HCT116 (cell line): ENCODE measurements at regions not wholly inside any gene's neighbourhood (a gene's known extent, or its start where the extent isn't known, plus 50 kb on each side); places are given as distances from the start of the nearest gene placed in this dataset.

Source experiments
- ATAC-seq: fragments of 200-7000 bp; cut with Tn5 transposase; 2 replicates; pipeline ENCODE4 v1.9.1; 2020; ENCODE audit warnings: mild to moderate bottlenecking, moderate library complexity
- BruUV-seq: library from RNA; stranded (reverse); fragments of 400-500 nt; replicated peaks from 2 replicates; lab custom pipeline; 2021; lab: Mats Ljungman, UMichigan
- CTCF ChIA-PET: fragments of 300-600 bp; sonication (Branson Sonifier 250); formaldehyde crosslinking; loops from one replicate; lab custom pipeline; 2021; ENCODE audit warnings: antibody characterized with exemption; lab: Charles Lee
- POLR2A ChIA-PET: fragments of 300-600, 350-600 bp; sonication (Branson Sonifier 250); formaldehyde crosslinking; loops from one replicate; lab custom pipeline; 2021; ENCODE audit warnings: antibody characterized with exemption; lab: Charles Lee
- RAD21 ChIA-PET, 2 experiments: fragments of 300-600 bp; sonication (Branson Sonifier 250); formaldehyde crosslinking; loops; one replicate each; lab custom pipeline; 2023; ENCODE audit warnings: low total read pairs in 2 of 2; ENCODE audit not compliant: uncharacterized antibody in 2 of 2, unreplicated experiment in 2 of 2, low non-redundant PET in 1 of 2; lab: Charles Lee
- DNase-seq: peaks from one replicate; pipeline ENCODE4 v3.0.0-alpha.2; 2010; ENCODE audit warnings: low read depth, low spot score
- H2AFZ ChIP-seq: fragments of 200-600 bp; shearing (Covaris generic), sonication (generic); 2 replicates; pipeline ENCODE4 v1.6.1; 2017; ENCODE audit warnings: low read depth, mixed run types, mixed read lengths, antibody characterized with exemption, low read length; ENCODE audit not compliant: poor library complexity, severe bottlenecking
- H3K27ac ChIP-seq: 2 replicates; pipeline ENCODE4 v1.5.1; 2012; ENCODE audit warnings: low read depth, low read length
- H3K27me3 ChIP-seq: fragments of 200-600 bp; sonication (generic); 2 replicates; pipeline ENCODE4 v1.6.1; 2016; ENCODE audit warnings: mixed run types, low read length, mixed read lengths; ENCODE audit not compliant: insufficient read depth
- H3K36me3 ChIP-seq, 2 experiments: fragments of 200-500 bp in 1 of 2; fragments of 200-600 bp in 1 of 2; sonication (Bioruptor generic) in 1 of 2; sonication (generic) in 1 of 2; 2 replicates each; pipeline versions ENCODE4 v1.5.1 to v1.6.1; 2014 to 2016; ENCODE audit warnings: low read length in 2 of 2, inconsistent platforms in 1 of 2, mixed read lengths in 1 of 2, mixed run types in 1 of 2; ENCODE audit not compliant: insufficient read depth in 2 of 2, control insufficient read depth in 1 of 2
- H3K4me1 ChIP-seq, 2 experiments: fragments of 200-600 bp in 1 of 2; sonication (generic) in 1 of 2; 2 replicates each; pipeline versions ENCODE4 v1.5.1 to v1.6.1; 2012 to 2017; ENCODE audit warnings: low read length in 2 of 2, inconsistent platforms in 1 of 2, mild to moderate bottlenecking in 1 of 2, mixed read lengths in 1 of 2, mixed run types in 1 of 2, moderate library complexity in 1 of 2; ENCODE audit not compliant: insufficient read depth in 2 of 2, control insufficient read depth in 1 of 2
- H3K4me2 ChIP-seq: fragments of 200-600 bp; sonication (generic); 2 replicates; pipeline ENCODE4 v1.6.1; 2017; ENCODE audit warnings: mixed run types, low read length, mixed read lengths
- H3K4me3 ChIP-seq, 2 experiments: fragments of 200-600 bp in 1 of 2; sonication (generic) in 1 of 2; replicated peaks in 1 of 2; 2 replicates each; pipeline ENCODE4 v1.5.1; 2011 to 2016; ENCODE audit warnings: low read length in 2 of 2, control low read depth in 1 of 2, low read depth in 1 of 2, mild to moderate bottlenecking in 1 of 2, mixed read lengths in 1 of 2, mixed run types in 1 of 2
- H3K79me2 ChIP-seq: fragments of 200-600 bp; sonication (generic); 2 replicates; pipeline ENCODE4 v1.6.1; 2017; ENCODE audit warnings: mild to moderate bottlenecking, mixed run types, low read length, moderate library complexity, mixed read lengths; ENCODE audit not compliant: insufficient read depth
- H3K9ac ChIP-seq: fragments of 200-600 bp; sonication (generic); 2 replicates; pipeline ENCODE4 v1.6.1; 2016; ENCODE audit warnings: low read length, mixed read lengths
- H3K9me2 ChIP-seq: fragments of 200-600 bp; sonication (generic), shearing (Covaris generic); 2 replicates; pipeline ENCODE4 v1.6.1; 2017; ENCODE audit warnings: mixed run types, mild to moderate bottlenecking, moderate library complexity; ENCODE audit not compliant: insufficient read depth
- H3K9me3 ChIP-seq, 2 experiments: fragments of 200-500 bp in 1 of 2; fragments of 200-600 bp in 1 of 2; sonication (Bioruptor generic) in 1 of 2; sonication (generic) in 1 of 2; 2 replicates each; pipeline ENCODE4 v1.6.1; 2014 to 2017; ENCODE audit warnings: low read length in 2 of 2, mixed read lengths in 2 of 2, inconsistent platforms in 1 of 2, low read depth in 1 of 2, mild to moderate bottlenecking in 1 of 2, mixed run types in 1 of 2, moderate library complexity in 1 of 2; ENCODE audit not compliant: control insufficient read depth in 1 of 2, insufficient read depth in 1 of 2
- H4K20me1 ChIP-seq: fragments of 200-600 bp; sonication (generic), shearing (Covaris generic); 2 replicates; pipeline ENCODE4 v1.6.1; 2017; ENCODE audit warnings: mixed run types, mild to moderate bottlenecking, moderate library complexity; ENCODE audit not compliant: insufficient read depth
- ATF3 ChIP-seq: IDR thresholded peaks from 2 replicates; pipeline ENCODE4 v1.6.1; 2012
- CEBPB ChIP-seq: IDR thresholded peaks from 2 replicates; pipeline ENCODE4 v1.6.1; 2012; ENCODE audit warnings: low read depth
- CTCF ChIP-seq, 3 experiments: fragments of 200-600 bp in 1 of 3; sonication (generic) in 1 of 3; IDR thresholded peaks in 2 of 3; conservative IDR thresholded peaks in 1 of 3; 2 replicates each; pipeline ENCODE4 v1.5.1; 2012 to 2017; ENCODE audit warnings: low read depth in 2 of 3, low read length in 2 of 3, antibody characterized with exemption in 1 of 3, borderline replicate concordance in 1 of 3, control low read depth in 1 of 3, mild to moderate bottlenecking in 1 of 3, mixed read lengths in 1 of 3, mixed run types in 1 of 3, moderate library complexity in 1 of 3; ENCODE audit not compliant: insufficient read depth in 1 of 3
- EGR1 ChIP-seq: IDR thresholded peaks from 2 replicates; pipeline ENCODE4 v1.6.1; 2012; ENCODE audit warnings: low read depth
- ELF1 ChIP-seq: IDR thresholded peaks from 2 replicates; pipeline ENCODE4 v1.6.1; 2012; ENCODE audit warnings: low read depth, borderline replicate concordance
- EZH2 ChIP-seq: fragments of 200-600 bp; sonication (generic); IDR thresholded peaks from 2 replicates; pipeline ENCODE4 v1.6.1; 2017; ENCODE audit warnings: antibody characterized with exemption, mixed run types
- EZH2phosphoT487 ChIP-seq: fragments of 200-600 bp; IDR thresholded peaks from 2 replicates; pipeline ENCODE4 v1.6.1; 2018; ENCODE audit warnings: antibody characterized with exemption, borderline replicate concordance
- JUND ChIP-seq: IDR thresholded peaks from 2 replicates; pipeline ENCODE4 v1.6.1; 2012
- MAX ChIP-seq: IDR thresholded peaks from 2 replicates; pipeline ENCODE4 v1.6.1; 2012
- POLR2A ChIP-seq: IDR thresholded peaks from 2 replicates; pipeline ENCODE4 v1.7.0; 2011; ENCODE audit warnings: borderline replicate concordance; ENCODE audit not compliant: insufficient read depth, insufficient read length; ENCODE audit errors: extremely low read depth
- POLR2AphosphoS5 ChIP-seq: IDR thresholded peaks from 2 replicates; pipeline ENCODE4 v1.6.1; 2011; ENCODE audit warnings: mild to moderate bottlenecking, low read depth, low read length, moderate library complexity
- RAD21 ChIP-seq: IDR thresholded peaks from 2 replicates; pipeline ENCODE4 v1.6.1; 2012; ENCODE audit warnings: low read depth, mild to moderate bottlenecking
- SIN3A ChIP-seq: IDR thresholded peaks from 2 replicates; pipeline ENCODE4 v1.6.1; 2012; ENCODE audit warnings: low read depth
- YY1 ChIP-seq: IDR thresholded peaks from 2 replicates; pipeline ENCODE4 v1.6.1; 2011; ENCODE audit warnings: low read length, low read depth, moderate library complexity, mild to moderate bottlenecking; ENCODE audit not compliant: insufficient replicate concordance; ENCODE audit errors: extremely low read depth
- ZBTB33 ChIP-seq: IDR thresholded peaks from 2 replicates; pipeline ENCODE4 v1.6.1; 2011; ENCODE audit warnings: mild to moderate bottlenecking, low read length, moderate library complexity; ENCODE audit not compliant: insufficient replicate concordance; ENCODE audit errors: extremely low read depth
- ZFX ChIP-seq: fragments of 450-650 bp; IDR thresholded peaks from 2 replicates; pipeline ENCODE4 v1.6.1; 2017
- ZNF274 ChIP-seq: fragments of 200-500 bp; sonication (Bioruptor generic); IDR thresholded peaks from 2 replicates; pipeline ENCODE4 v1.6.1; 2014; ENCODE audit warnings: mild to moderate bottlenecking, low read depth, low read length, inconsistent platforms
- intact Hi-C: fragments of 100-400 bp; cut with micrococcal nuclease; formaldehyde crosslinking; loops from 2 replicates; pipeline ENCODE4 v1.10.0; 2022

GRCh38 chr10:131027256-131027655 lies 284.3 kb downstream of the TCERG1L start (continued):
- TF ChIP-seq ZBTB33 (no peak), RAD21 (no peak), MAX (no peak), ELF1 (no peak)

- no peak overlapping the region for H3K27ac ChIP-seq
- H3K9me3 ChIP-seq, result no peaks in the 10 kb centered on the region
- H4K20me1 ChIP-seq, result no peaks in the 10 kb centered on the region
- H3K9ac ChIP-seq, result no peak overlapping the region
- ChIA-PET CTCF (no interaction called here), POLR2A (no interaction called here), RAD21 (no interaction called here)
- no peaks in the 10 kb centered on the region for H3K36me3 ChIP-seq
- H3K79me2 ChIP-seq, result no peaks in the 10 kb centered on the region
- no peak for ATAC-seq
- H3K9me2 ChIP-seq, result no peaks in the 10 kb centered on the region
- no peak overlapping the region for H3K4me2 ChIP-seq
- DNase-seq, result no peak
- H3K4me1 ChIP-seq, result no peaks in the 10 kb centered on the region
- H2AFZ ChIP-seq, result no peak overlapping the region
- no TSS peak for BruUV-seq
- intact Hi-C loops, result no loop called here
- H3K27me3 ChIP-seq, result no peaks in the 10 kb centered on the region
- no peak overlapping the region for H3K4me3 ChIP-seq
- TF ChIP-seq CEBPB, result no peak
- no peak for TF ChIP-seq ATF3
- TF ChIP-seq SIN3A, result no peak
- TF ChIP-seq ZFX, result no peak
- TF ChIP-seq POLR2A, result no peak
- no peak for TF ChIP-seq ZBTB33
- no peak for TF ChIP-seq EZH2phosphoT487
- no peak for TF ChIP-seq EZH2
- no peak for TF ChIP-seq YY1
- TF ChIP-seq EGR1, result no peak
- no peak for TF ChIP-seq RAD21
- TF ChIP-seq CTCF (IDR thresholded peaks at IDR 0.05 in 2 of 3, conservative IDR thresholded peaks at IDR 0.05 in 1 of 3; ENCODE audit: borderline replicate concordance in 1 of 3, insufficient read depth in 1 of 3, low read depth in 2 of 3, low read length in 2 of 3), result no peak
- no peak for TF ChIP-seq POLR2AphosphoS5
- TF ChIP-seq MAX, result no peak
- TF ChIP-seq ZNF274, result no peak
- no peak for TF ChIP-seq ELF1
- TF ChIP-seq JUND, result no peak
Measured at GRCh38 chr10:131031346-131031745, 280.2 kb downstream of the TCERG1L start.
